ENCODE measurements at regions not wholly inside any gene's neighbourhood (a gene's known extent, or its start where the extent isn't known, plus 50 kb on each side); places are given as distances from the start of the nearest gene placed in this dataset.

DNA sequence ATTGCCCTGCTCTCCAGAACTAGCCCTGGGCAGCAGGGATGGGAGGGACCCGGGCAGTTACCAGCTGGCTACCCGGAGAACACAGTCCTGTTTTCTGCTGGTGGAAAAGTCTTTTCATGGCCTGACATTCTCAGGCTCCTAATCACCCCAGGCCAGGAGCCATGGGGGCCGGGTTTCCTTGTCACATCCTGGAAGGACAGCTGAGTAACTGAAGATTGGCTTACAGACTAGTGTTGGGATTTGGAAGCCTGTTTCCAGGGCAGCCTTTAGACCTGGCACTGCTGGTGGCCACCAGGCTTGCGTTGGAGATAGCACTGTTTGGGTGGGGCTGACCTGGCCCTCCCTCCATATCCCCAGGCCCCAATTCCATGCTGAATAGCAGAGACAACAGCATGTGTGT, 349.0 kb downstream of the CTTN start:
- TF ChIP-seq, protein P1, sequence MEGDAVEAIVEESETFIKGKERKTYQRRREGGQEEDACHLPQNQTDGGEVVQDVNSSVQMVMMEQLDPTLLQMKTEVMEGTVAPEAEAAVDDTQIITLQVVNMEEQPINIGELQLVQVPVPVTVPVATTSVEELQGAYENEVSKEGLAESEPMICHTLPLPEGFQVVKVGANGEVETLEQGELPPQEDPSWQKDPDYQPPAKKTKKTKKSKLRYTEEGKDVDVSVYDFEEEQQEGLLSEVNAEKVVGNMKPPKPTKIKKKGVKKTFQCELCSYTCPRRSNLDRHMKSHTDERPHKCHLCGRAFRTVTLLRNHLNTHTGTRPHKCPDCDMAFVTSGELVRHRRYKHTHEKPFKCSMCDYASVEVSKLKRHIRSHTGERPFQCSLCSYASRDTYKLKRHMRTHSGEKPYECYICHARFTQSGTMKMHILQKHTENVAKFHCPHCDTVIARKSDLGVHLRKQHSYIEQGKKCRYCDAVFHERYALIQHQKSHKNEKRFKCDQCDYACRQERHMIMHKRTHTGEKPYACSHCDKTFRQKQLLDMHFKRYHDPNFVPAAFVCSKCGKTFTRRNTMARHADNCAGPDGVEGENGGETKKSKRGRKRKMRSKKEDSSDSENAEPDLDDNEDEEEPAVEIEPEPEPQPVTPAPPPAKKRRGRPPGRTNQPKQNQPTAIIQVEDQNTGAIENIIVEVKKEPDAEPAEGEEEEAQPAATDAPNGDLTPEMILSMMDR (conservative IDR thresholded peaks at IDR 0.05; ENCODE audit: low read depth in 2 of 2) = no peak
- TF ChIP-seq EZH2 (IDR thresholded peaks at IDR 0.05; ENCODE audit: low read depth, unreplicated experiment) (no peak), EZH2phosphoT487 (IDR thresholded peaks at IDR 0.05; ENCODE audit: unreplicated experiment) (no peak)

Data from GM23338 (cell line).